ENCODE measurements at regions not wholly inside any gene's neighbourhood (a gene's known extent, or its start where the extent isn't known, plus 50 kb on each side); places are given as distances from the start of the nearest gene placed in this dataset.

DNA sequence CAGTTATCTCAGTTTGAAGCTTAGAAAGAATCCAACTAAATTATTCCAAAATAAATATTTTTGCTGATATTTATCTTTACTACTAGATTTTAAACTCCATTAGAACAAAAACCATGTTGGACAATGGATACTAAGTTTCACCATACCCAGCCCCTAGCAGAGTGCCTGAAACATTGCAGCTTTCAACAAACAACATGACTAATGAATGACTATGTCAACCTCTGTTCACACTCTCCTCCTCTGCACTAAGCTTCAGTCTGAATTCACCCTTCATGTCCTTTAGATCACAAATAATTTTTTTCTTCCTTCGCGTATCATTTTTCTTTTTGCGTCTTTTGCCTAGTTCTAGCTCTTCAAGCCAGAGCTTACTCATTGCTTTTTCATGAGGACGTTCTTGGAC is 315.2 kb downstream of the PCDH10 start:
- TF ChIP-seq CBX2 (IDR thresholded peaks at IDR 0.05; ENCODE audit: borderline replicate concordance, low read depth) (no peak), NFE2L2 (conservative IDR thresholded peaks at IDR 0.05; ENCODE audit: low read length) (no peak), BHLHE40 (IDR thresholded peaks at IDR 0.05; ENCODE audit: low read depth, low read length) (no peak), MYC (IDR thresholded peaks at IDR 0.05; ENCODE audit: borderline replicate concordance, low read length) (no peak), POLR2A (IDR thresholded peaks at IDR 0.05; ENCODE audit: low read length) (no peak), CHD2 (IDR thresholded peaks at IDR 0.05; ENCODE audit: low read length, partially characterized antibody) (no peak), ESRRA (IDR thresholded peaks at IDR 0.05; ENCODE audit: borderline replicate concordance, low read length) (no peak), PHF8 (IDR thresholded peaks at IDR 0.05; ENCODE audit: borderline replicate concordance, low read depth) (no peak), EP300 (IDR thresholded peaks at IDR 0.05) (no peak), HOXB5 (CRISPR knock-in tag; IDR thresholded peaks at IDR 0.05) (no peak), TP53 (CRISPR knock-in tag; IDR thresholded peaks at IDR 0.05) (no peak), HES2 (IDR thresholded peaks at IDR 0.05) (no peak), MAFK (IDR thresholded peaks at IDR 0.05; ENCODE audit: partially characterized antibody) (no peak), CHD4 (IDR thresholded peaks at IDR 0.05; ENCODE audit: borderline replicate concordance) (no peak)
- TF ChIP-seq, protein P1, sequence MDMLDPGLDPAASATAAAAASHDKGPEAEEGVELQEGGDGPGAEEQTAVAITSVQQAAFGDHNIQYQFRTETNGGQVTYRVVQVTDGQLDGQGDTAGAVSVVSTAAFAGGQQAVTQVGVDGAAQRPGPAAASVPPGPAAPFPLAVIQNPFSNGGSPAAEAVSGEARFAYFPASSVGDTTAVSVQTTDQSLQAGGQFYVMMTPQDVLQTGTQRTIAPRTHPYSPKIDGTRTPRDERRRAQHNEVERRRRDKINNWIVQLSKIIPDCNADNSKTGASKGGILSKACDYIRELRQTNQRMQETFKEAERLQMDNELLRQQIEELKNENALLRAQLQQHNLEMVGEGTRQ (IDR thresholded peaks at IDR 0.05) = no peak
- TF ChIP-seq, protein P2, sequence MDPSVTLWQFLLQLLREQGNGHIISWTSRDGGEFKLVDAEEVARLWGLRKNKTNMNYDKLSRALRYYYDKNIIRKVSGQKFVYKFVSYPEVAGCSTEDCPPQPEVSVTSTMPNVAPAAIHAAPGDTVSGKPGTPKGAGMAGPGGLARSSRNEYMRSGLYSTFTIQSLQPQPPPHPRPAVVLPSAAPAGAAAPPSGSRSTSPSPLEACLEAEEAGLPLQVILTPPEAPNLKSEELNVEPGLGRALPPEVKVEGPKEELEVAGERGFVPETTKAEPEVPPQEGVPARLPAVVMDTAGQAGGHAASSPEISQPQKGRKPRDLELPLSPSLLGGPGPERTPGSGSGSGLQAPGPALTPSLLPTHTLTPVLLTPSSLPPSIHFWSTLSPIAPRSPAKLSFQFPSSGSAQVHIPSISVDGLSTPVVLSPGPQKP (IDR thresholded peaks at IDR 0.05; ENCODE audit: low read depth, low read length) = no peak
- H3K9me3 ChIP-seq = no peaks in the 10 kb centered on the region
- no peaks in the 10 kb centered on the region for H3K4me1 ChIP-seq
- DNase-seq (ENCODE audit: low read depth in 1 of 2, low spot score in 1 of 2) (no peak), FAIRE-seq (no peak), ATAC-seq (no peak)
- ChIA-PET POLR2A (no interaction called here), CTCF (no interaction called here)
- H3K4me2 ChIP-seq = no peak overlapping the region
- no peak overlapping the region for H3K27ac ChIP-seq
- 48% methylated on average over 4 of the region's 4 CpGs for WGBS (ENCODE audit: missing lambda C conversion rate)
- no peak overlapping the region for H3K4me3 ChIP-seq

DNA sequence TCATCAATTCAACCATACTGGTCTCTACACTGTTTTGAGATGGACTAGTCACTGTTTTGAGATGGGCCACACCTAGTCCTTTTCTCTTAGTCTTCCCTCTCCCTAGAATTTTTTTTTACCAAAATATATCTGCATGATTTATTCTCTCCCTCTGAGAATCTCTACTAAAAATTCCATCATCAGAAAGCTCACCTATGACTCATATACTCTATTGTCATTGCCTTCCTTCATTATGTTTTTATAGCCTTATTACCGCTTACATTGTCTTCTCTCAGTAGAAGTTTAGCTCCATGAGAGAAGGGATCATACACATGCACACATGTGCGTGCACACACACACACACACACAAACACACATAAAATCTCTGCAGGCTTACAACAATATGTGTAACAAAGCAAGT is 303.6 kb downstream of the PCDH10 start:
- ATAC-seq (no peak), DNase-seq (ENCODE audit: low read depth in 1 of 2, low spot score in 1 of 2) (no peak), FAIRE-seq (no peak)
- ChIA-PET POLR2A (no interaction called here), CTCF (no interaction called here)
- Histone ChIP-seq H3K27ac (no peak overlapping the region), H3K9me3 (no peaks in the 10 kb centered on the region), H3K4me3 (no peak overlapping the region), H3K4me2 (no peak overlapping the region), H3K4me1 (no peaks in the 10 kb centered on the region)
- WGBS (ENCODE audit: missing lambda C conversion rate) = 51% methylated on average over 2 of the region's 2 CpGs
- TF ChIP-seq FOSB (CRISPR knock-in tag; IDR thresholded peaks at IDR 0.05) (no peak), JUNB (IDR thresholded peaks at IDR 0.05) (no peak)

- H3K9me3 ChIP-seq = no peaks in the 10 kb centered on the region
- ATAC-seq (no peak), FAIRE-seq (no peak), DNase-seq (ENCODE audit: low read depth in 1 of 2, low spot score in 1 of 2) (no peak)
- H3K4me1 ChIP-seq = no peaks in the 10 kb centered on the region
- 42% methylated on average over 9 of the region's 17 CpGs for WGBS (ENCODE audit: missing lambda C conversion rate)
- no peak overlapping the region for H3K4me3 ChIP-seq
- no peak overlapping the region for H3K4me2 ChIP-seq
- no peak overlapping the region for H3K27ac ChIP-seq
- POLR2A ChIA-PET = no interaction called here
- no peak for TF ChIP-seq NFE2L2 (conservative IDR thresholded peaks at IDR 0.05; ENCODE audit: low read length)
- no peak for TF ChIP-seq CBX8 (IDR thresholded peaks at IDR 0.05)
- TF ChIP-seq HOXB5 (CRISPR knock-in tag; IDR thresholded peaks at IDR 0.05) = no peak
- CTCF ChIA-PET = no interaction called here
Observed at GRCh38 chr4:133450813-133451212, 301.7 kb downstream of the PCDH10 start.

GRCh38 chr4:133440404-133440803 is 291.3 kb downstream of the PCDH10 start:
- ChIA-PET POLR2A (no interaction called here), CTCF (no interaction called here)
- TF ChIP-seq RNF2 (IDR thresholded peaks at IDR 0.05; ENCODE audit: borderline replicate concordance, low read depth) (no peak), SMC3 (IDR thresholded peaks at IDR 0.05) (no peak)
- no peak for ATAC-seq
- no peak overlapping the region for H3K4me3 ChIP-seq
- no peak for DNase-seq (ENCODE audit: low read depth in 1 of 2, low spot score in 1 of 2)
- no peaks in the 10 kb centered on the region for H3K4me1 ChIP-seq
- no peak overlapping the region for H3K27ac ChIP-seq
- no peak for FAIRE-seq
- no peak overlapping the region for H3K4me2 ChIP-seq
- H3K9me3 ChIP-seq = no peaks in the 10 kb centered on the region

Measured in A549 (cell line).